GM21526 (cell line): ENCODE measurements at regions not wholly inside any gene's neighbourhood (a gene's known extent, or its start where the extent isn't known, plus 50 kb on each side); places are given as distances from the start of the nearest gene placed in this dataset.

ENCODE experiments used
- ATAC-seq: cut with Tn5 transposase; IDR thresholded peaks from one replicate; pipeline ENCODE4 v1.9.1; 2021; ENCODE audit warnings: moderate library complexity; ENCODE audit not compliant: unreplicated experiment, low FRiP score

DNA sequence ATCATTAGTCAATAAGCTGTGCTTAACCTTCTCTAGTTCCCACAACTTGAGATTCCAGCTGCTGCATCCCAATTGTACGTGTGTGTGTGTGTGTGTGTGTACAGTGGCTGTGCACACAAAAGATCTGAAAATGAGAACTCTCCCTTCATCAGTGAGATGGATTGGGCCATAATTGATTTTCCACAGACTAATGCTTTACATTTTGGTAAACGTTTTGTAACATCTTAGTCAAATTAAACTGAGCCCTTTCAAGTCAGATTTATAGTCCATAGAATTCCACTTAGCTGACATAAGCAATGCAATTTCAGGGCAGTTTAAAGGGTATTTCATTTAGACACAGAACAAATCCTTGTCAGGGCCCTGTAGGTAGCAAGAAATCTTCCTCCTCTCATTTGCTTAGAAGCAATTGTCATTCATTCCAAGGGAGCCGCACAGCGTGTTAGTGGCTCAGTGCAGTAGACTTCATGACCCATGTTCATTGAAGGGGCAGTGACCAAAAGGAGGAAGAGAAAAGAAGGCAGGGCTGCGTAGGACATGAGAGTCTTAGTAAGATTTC is 1123.5 kb upstream of the AUTS2 start:
- ATAC-seq = no peak

DNA sequence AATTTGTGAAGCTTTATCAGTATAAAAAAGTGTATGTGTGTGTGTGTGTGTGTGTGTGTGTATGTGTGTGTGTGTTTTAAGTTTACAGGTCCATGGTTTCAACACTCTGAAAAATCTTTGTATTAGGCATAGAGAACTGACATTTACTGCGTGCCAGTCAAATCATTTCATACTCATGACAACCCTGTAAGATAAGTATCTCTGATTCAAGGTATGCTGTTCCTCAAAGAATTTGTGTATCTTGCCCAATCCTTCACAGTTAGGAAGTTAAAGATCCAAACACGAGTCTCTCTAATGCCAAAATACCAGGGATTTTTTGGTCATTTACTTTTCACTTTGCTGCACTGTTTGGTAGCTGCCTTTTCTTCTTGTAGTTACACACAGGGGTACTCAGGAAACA is 1121.3 kb upstream of the AUTS2 start:
- ATAC-seq = no peak

DNA sequence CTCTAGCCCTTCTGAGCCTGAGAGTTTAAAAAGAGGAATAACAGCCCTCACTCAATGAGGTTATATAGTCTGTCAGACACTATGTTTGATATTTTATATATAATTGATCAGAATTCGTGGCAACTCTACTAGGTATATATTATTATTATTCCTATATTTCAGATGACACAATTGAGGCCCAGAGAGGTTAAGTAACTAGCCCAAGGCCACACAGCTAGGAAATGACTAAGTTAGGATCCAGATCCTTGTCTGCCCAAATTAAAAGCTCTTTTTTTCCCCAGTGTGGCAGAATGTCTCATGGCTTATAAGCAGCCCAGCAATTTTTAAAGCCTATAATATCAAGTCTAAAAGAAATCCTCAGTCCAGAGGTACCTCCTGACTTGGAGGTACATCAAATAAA is 1119.9 kb upstream of the AUTS2 start:
- ATAC-seq = no peak

DNA sequence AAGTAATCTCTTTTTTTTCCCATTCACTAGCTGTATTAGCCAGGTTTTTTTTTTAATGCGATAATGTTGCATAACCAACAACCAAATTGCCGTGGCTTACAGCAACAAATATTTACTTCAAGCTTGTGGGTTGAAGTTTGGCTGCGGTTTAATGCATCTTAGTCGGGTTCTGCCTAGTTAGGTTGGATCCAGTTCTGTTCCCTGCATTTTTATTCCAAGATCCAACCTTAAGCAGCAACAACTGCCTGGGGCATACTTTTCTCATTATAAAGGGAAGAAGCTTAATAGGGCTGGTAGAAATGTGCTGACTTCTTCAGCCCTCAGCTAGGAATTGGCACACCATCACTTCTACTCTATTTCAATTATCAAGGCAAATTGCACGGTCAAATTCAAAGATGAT is 1115.5 kb upstream of the AUTS2 start:
- no peak for ATAC-seq

DNA sequence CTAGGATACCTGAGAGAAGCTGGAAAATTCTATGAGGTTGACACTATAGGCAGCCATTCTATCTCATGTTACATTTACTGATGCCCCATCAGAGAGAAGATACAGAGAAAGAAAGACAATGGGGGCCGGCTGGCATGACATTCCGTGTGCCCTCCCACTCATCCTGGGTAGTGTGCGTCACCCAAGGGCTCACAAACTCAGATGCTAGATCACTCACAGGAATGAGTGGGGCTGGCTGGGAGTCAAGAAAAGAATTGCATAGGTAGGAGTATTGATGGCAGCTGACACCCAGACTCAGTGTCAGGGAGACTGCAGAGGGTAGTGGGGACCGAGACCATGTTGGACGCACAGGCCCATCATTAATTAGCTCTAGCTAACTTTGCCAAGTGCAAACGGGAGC is 1113.5 kb upstream of the AUTS2 start:
- no peak for ATAC-seq

DNA sequence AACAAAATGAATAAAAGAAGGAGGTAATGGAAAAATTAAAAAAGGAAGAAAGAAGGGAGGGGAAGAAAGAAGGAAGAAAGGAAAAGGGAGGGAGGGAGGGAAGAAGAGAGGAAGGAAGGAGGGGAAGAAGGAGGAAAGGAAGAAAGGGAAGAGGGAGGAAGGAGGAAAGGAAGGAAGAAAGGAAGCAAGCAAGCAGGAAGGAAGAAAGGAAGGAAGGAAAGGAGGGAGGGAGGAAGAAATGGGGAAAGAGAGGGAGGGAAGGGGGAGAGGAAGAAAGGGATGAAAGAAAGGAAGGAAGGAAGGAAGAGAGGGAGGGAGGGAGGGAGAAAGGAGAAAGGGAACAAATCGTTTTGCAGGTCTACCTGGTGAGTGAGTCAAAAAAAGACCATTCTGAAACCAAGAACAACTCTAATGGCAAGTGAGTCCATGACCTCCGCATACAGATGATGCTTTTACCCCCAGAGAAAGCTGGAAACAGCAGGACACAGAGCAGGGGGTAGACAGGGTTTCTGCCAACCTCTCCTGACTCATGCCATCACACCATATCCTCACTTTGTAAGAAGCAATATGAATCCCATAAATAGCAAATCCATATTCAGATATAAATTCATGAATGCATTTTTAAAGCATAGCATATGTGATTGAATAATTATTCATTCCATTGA is 1112.9 kb upstream of the AUTS2 start:
- no peak for ATAC-seq

DNA sequence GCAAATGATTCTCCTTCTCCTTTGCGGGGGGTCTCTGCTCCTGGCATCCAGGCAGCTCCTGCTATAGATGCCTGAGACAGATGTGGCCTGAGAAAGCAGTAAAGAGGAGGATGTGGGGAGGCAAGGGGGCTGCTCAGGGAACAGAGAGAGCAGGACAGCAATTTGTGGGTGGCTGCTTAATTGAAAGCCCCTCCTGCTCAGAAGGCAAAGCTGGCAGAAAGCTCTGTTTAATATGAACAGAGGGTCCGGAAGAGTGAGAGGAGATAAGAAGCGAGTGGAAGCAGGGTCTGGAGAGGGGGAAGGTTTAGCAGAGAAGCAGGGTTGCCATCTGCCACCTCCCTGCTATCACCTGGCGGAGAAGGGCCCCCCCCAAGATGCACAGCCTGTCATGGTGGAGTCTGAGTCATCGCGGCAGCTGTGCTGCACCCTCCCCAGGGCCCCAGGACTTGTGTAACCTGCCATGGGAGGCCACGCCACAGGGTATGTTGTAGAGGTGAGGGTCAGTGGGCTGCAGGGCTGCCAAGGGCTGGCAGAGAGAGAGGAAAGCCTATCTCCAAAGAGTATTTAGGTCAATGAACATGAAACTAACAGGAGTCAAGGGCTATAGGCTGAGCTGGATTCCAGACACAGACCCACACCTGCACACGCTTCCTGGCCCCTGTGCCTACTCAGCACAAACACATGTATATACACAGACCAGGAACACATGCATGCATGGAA is 1109.8 kb upstream of the AUTS2 start:
- ATAC-seq = no peak

DNA sequence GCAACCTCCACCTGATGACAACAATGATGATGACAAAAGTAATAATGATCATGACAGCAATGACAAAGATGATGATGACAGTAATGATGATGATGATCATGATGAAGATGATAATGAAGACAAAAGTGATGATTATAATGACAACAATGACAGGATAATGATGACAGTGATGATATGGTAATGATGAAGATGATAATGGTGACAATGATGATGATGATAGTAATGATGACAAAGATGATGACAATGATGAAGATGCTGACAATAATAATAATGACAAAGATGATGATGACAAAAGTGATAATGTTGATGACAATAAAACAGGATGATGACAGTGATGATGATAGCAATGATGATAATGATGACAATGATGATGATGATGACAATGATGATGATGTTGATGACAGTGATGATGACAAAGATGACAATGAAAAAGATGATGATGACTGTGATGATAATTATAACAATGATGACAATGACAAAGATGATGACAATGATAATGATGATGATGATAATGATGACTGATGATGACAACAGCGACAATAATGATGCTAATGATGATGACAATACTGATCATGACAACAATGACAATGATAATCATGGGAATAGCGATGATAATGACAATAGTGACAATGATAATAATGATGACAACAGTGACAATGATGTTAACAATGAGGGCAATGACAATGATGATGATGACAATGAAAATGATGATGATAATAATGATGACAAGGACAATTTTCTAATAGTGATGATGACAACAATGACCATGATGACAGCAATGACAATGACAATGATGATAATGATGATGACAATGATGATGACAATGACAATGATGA is 1106.5 kb upstream of the AUTS2 start:
- ATAC-seq = no peak

DNA sequence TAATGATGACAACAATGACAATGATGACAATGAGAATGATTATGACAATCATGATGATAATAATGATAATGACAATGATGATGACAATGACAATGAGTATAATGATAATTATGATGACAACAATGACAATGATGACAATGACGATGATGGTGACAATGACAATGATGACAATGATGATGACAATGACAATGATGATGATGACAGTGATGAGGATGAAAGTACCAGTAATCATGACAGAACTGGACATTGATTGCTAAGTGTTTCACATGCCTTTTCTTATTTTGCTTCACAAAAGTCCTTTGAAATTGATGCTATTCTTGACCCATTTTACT is 1106.0 kb upstream of the AUTS2 start:
- no peak for ATAC-seq

DNA sequence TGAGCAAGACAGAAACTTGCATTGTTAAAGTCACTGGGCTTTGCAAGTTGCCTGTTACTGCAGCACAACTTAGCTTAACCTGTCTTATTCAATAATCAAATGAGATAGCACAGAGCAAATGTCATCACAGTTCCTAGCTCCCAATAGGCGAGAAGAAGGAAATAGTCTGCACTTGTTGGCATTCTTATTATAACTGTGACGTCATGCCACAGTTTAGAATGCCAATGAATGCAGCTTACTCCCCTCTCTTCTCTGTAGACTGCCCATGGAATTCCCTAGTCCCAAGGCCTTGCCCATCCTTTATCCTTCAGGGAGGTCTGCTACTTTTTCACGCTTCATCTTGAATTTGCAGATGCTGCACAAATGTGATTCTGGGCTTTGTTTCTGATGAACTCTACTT is 1094.9 kb upstream of the AUTS2 start:
- ATAC-seq = no peak

DNA sequence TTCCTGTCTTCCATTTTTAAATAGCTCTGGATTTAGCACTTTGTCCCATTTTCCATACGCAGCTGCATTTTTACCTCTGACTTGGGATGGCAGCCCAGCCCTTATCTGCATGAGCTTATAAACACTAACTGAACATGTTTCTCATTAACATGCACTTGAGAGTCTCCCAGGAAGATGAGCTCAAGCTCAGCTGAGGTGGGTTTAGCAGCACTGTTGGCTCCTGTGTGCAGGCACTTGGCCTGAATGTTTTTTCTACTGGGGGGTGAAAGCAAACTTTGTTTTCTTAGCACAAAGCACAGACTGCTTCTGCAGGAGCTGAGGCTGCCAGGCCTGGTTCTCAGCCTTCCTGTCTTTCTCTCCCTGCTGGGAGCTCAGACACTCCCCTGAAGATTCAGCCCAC is 1093.6 kb upstream of the AUTS2 start:
- ATAC-seq = no peak

DNA sequence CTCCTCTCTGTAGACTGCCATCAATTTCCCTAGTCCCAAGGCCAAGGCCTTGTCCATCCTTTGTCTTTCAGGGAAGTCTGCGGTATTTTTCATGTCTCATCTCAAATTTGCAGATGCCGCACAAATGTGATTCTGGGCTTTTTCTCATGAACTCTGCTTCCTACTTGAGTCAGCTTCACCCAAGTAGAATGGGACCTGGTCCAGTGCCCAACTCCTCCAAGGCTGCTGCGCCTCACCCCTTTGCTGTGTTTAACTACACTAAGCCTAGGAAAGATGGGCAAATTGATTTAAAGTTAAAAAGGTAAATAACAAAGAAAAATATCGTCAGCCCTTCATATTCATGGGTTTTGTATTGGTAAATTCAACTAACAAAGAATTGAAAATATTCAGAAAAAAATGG is 1092.6 kb upstream of the AUTS2 start:
- ATAC-seq = no peak

DNA sequence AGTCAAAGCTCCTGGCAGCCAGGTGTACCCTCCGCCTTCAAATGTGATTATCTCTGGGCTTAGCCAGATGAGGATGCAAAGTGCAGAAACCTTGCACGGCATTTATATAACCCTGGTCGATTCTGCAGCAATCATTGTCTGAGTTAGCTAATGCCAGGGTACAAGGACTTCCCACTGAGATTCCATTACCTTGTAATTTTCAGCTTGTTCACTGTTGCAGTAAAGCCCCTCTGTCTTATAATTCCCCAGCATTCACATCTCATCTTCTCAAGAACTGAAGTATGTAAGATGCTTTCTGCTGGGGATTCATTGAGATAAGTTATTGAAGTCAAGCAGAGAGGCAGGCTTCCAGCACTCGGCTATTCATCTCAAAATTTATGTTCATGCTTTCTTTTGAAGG is 1090.6 kb upstream of the AUTS2 start:
- no peak for ATAC-seq

DNA sequence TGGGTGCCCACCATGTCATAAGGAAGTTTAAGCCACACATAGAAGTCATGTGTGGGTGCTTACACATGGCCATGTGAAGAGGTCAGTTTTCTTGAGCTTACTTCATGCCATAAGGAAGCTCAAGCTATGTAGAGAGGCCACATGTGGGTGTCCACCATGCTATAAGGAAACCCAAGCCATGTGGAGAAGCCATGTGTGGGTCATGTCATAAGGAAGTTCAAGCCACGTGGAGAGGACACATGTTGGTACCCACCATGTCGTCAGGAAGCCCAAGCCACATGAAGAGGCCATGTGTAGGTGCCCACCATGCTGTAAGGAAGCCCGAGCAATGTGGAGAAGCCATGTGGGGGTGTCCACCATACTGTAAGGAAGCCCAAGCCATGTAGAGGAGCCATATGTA is 1089.2 kb upstream of the AUTS2 start:
- no peak for ATAC-seq

DNA sequence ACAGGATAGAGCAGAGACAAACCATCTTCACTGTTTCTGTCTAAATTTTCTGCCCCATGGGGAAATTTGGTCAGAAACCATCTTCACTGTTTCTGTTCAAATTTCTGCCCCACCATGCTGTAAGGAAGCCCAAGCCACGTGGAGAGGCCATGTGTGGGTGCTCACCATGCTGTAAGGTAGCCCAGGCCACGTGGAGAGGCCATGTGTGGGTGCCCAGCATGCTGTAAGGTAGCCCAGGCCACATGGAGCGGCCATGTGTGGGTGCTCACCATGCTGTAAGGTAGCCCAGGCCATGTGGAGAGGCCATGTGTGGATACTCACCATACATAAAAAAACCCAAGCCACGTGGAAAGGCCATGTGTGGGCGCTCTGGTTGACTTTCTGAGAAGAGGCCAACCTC is 1088.7 kb upstream of the AUTS2 start:
- no peak for ATAC-seq

DNA sequence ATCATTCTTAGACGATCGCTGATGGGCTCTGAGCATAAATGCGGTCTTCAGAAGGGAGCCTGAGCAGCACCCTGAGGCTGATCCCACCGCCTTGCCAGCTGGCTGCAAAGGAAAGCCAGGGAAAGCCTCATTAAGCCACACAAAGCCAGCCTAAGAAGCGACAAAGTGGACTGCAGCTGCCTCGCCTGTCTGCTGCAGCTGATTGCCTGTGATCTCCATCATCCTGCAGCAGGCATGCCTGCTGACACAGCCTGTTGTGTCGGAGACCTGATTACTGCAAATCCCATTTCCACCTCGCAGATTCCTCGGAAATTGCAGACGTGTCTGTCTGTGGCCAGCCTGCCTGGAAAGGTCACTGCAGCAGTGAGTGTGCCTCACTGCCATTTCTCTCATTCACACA is 1087.0 kb upstream of the AUTS2 start:
- ATAC-seq = no peak

DNA sequence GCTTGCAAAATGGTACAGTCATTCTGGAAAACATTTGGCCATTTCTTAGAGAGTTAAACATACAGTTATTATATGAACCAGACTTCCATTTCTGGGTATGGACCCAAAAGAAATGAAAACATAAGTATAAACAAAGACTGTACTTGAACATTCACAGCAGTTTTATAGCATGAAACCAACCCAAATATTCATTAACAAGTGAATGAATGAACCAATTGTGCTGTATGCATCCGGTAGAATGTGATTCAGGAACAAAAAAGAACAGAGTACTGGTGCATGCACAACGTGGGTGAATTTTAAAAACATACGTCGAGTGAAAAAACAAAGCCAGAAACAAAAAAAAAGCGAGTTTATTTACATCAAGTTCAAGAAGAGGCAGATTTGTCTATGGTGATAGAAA is 1085.8 kb upstream of the AUTS2 start:
- ATAC-seq = no peak

DNA sequence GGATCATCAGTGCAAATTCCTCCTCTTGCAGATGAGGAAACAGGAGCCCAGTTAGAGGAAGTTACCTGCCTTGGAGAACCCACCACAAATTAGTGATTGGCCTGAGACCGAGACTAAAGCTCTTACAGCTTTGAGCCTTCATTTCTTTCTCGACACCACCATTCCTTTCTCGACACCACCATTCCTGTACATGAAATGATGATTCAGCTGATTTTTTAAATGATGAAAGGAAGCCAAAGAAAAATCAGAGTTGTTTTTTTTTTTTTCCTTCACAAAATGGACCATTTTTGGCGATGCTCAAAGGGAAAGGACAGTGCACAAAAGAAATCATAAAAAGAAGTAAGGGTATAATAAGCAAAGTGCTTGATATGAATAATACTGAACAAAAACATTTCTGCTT is 1080.2 kb upstream of the AUTS2 start:
- no peak for ATAC-seq

DNA sequence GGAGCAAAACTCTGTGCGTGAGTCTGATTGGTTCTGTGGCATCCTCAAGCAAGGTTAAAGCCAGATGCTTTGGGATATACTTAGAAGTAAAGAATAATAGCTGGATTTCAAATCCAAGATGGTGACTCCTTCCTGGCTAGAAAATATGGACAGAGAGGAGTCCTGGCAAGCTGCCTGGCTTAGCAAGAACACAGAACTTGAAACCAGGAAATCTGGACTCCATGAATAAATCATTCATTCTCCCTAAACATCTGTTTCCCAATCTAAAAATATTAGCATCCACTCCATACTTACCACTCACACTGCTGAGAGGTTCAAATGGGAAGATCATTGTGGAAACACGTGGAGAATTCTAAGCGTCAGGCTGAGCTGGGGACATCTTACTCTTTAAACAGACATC is 1074.1 kb upstream of the AUTS2 start:
- no peak for ATAC-seq

DNA sequence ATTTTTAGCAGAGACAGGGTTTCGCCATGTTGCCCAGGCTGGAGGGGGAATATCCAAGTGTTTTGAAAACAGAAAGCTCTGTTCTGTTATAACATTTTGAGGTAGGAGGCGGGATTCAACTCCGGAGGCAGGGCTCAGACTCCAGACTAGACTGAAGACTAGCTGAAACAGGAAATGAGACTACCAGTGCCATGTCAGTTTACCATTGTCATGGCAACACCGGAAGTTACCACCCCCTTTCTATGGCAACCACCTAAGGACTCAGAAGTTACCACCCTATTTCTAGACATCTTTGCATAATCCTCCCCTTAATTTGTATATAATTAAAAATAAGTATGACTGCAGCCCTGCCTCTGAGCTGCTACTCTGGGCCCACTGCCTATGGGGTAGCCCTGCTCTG is 1069.1 kb upstream of the AUTS2 start:
- no peak for ATAC-seq

DNA sequence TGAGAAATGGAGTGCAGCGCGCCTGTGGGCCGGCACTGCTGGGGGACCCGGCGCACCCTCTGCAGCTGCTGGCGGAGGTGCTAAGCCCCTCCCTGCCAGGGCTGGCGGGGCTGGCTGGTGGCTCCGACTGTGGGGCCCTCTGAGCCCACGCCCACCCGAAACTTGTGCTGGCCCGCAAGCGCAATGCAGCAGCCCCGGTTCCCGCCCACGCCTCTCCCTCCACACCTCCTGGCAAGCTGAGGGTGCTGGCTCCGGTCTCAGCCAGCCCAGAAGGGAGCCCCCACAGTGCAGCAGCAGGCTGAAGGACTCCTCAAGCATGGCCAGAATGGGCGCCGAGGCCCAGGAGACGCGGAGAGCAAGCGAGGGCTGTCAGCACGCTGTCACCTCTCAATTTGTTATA is 1063.0 kb upstream of the AUTS2 start:
- ATAC-seq = no peak
